ENCODE measurements at regions not wholly inside any gene's neighbourhood (a gene's known extent, or its start where the extent isn't known, plus 50 kb on each side); places are given as distances from the start of the nearest gene placed in this dataset.

GRCh38 chr4:66687459-66687858, 857.8 kb downstream of the CENPC start:
- TF ChIP-seq, protein P1, sequence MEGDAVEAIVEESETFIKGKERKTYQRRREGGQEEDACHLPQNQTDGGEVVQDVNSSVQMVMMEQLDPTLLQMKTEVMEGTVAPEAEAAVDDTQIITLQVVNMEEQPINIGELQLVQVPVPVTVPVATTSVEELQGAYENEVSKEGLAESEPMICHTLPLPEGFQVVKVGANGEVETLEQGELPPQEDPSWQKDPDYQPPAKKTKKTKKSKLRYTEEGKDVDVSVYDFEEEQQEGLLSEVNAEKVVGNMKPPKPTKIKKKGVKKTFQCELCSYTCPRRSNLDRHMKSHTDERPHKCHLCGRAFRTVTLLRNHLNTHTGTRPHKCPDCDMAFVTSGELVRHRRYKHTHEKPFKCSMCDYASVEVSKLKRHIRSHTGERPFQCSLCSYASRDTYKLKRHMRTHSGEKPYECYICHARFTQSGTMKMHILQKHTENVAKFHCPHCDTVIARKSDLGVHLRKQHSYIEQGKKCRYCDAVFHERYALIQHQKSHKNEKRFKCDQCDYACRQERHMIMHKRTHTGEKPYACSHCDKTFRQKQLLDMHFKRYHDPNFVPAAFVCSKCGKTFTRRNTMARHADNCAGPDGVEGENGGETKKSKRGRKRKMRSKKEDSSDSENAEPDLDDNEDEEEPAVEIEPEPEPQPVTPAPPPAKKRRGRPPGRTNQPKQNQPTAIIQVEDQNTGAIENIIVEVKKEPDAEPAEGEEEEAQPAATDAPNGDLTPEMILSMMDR (IDR thresholded peaks at IDR 0.05) = no peak
- TF ChIP-seq, protein P2, sequence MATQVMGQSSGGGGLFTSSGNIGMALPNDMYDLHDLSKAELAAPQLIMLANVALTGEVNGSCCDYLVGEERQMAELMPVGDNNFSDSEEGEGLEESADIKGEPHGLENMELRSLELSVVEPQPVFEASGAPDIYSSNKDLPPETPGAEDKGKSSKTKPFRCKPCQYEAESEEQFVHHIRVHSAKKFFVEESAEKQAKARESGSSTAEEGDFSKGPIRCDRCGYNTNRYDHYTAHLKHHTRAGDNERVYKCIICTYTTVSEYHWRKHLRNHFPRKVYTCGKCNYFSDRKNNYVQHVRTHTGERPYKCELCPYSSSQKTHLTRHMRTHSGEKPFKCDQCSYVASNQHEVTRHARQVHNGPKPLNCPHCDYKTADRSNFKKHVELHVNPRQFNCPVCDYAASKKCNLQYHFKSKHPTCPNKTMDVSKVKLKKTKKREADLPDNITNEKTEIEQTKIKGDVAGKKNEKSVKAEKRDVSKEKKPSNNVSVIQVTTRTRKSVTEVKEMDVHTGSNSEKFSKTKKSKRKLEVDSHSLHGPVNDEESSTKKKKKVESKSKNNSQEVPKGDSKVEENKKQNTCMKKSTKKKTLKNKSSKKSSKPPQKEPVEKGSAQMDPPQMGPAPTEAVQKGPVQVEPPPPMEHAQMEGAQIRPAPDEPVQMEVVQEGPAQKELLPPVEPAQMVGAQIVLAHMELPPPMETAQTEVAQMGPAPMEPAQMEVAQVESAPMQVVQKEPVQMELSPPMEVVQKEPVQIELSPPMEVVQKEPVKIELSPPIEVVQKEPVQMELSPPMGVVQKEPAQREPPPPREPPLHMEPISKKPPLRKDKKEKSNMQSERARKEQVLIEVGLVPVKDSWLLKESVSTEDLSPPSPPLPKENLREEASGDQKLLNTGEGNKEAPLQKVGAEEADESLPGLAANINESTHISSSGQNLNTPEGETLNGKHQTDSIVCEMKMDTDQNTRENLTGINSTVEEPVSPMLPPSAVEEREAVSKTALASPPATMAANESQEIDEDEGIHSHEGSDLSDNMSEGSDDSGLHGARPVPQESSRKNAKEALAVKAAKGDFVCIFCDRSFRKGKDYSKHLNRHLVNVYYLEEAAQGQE (IDR thresholded peaks at IDR 0.05; ENCODE audit: insufficient read depth in 1 of 2, low read depth in 2 of 2, low read length in 1 of 2) = no peak

All from Panc1 (cell line).